ENCODE measurements at regions not wholly inside any gene's neighbourhood (a gene's known extent, or its start where the extent isn't known, plus 50 kb on each side); places are given as distances from the start of the nearest gene placed in this dataset.

- H3K9me3 ChIP-seq (ENCODE audit: insufficient read depth, low read depth, low read length): no peaks in the 10 kb centered on the region
- H3K23ac ChIP-seq (ENCODE audit: low read length): no peak overlapping the region
- H2AK5ac ChIP-seq (ENCODE audit: low read length): no peak overlapping the region
- H3K4me1 ChIP-seq (ENCODE audit: control insufficient read depth in 1 of 2, insufficient read depth in 2 of 2, low read length in 2 of 2): no peaks in the 10 kb centered on the region
- H2BK5ac ChIP-seq (ENCODE audit: low read depth, low read length, poor library complexity): no peak overlapping the region
- H3K4ac ChIP-seq (ENCODE audit: low read depth, low read length): no peak overlapping the region
- no peak overlapping the region for H3K9ac ChIP-seq (ENCODE audit: low read length)
- no peak for DNase-seq
- H4K91ac ChIP-seq (ENCODE audit: low read depth, low read length): no peak overlapping the region
- H3K14ac ChIP-seq (ENCODE audit: low read length): no peak overlapping the region
- no peaks in the 10 kb centered on the region for H3K27me3 ChIP-seq (ENCODE audit: insufficient read depth, low read length)
- no peaks in the 10 kb centered on the region for H3K36me3 ChIP-seq (ENCODE audit: control insufficient read depth in 1 of 2, insufficient read depth in 2 of 2, low read length in 2 of 2)
- H4K12ac ChIP-seq (ENCODE audit: low read depth, low read length): no peak overlapping the region
- H3K27ac ChIP-seq (ENCODE audit: low read depth, low read length): no peak overlapping the region
- H3K4me2 ChIP-seq (ENCODE audit: low read length): no peak overlapping the region
- no peaks in the 10 kb centered on the region for H3K79me2 ChIP-seq (ENCODE audit: control insufficient read depth, insufficient read depth, low read length, poor library complexity)
- no peak overlapping the region for H4K8ac ChIP-seq (ENCODE audit: low read depth, low read length)
- no peak overlapping the region for H2BK120ac ChIP-seq (ENCODE audit: insufficient read depth, low read length, poor library complexity)
- no peaks in the 10 kb centered on the region for H3K79me1 ChIP-seq (ENCODE audit: low read length)
- no peak overlapping the region for H2BK12ac ChIP-seq (ENCODE audit: low read length)
- no peak overlapping the region for H3K4me3 ChIP-seq (ENCODE audit: low read depth, low read length)
- no peak overlapping the region for H2AFZ ChIP-seq (ENCODE audit: insufficient read depth, low read length, poor library complexity)
- H3K18ac ChIP-seq (ENCODE audit: low read length): no peak overlapping the region
These were observed 261.9 kb upstream of the FSHR start for GRCh38 chr2:49416252-49416651.

- no peaks in the 10 kb centered on the region for H3K9me3 ChIP-seq (ENCODE audit: insufficient read depth, low read depth, low read length)
- no peak overlapping the region for H4K8ac ChIP-seq (ENCODE audit: low read depth, low read length)
- H4K12ac ChIP-seq (ENCODE audit: low read depth, low read length): no peak overlapping the region
- no peak overlapping the region for H3K4ac ChIP-seq (ENCODE audit: low read depth, low read length)
- H2AFZ ChIP-seq (ENCODE audit: insufficient read depth, low read length, poor library complexity): no peak overlapping the region
- H3K4me3 ChIP-seq (ENCODE audit: low read depth, low read length): no peak overlapping the region
- H3K79me2 ChIP-seq (ENCODE audit: control insufficient read depth, insufficient read depth, low read length, poor library complexity): no peaks in the 10 kb centered on the region
- no peak overlapping the region for H2BK5ac ChIP-seq (ENCODE audit: low read depth, low read length, poor library complexity)
- H3K14ac ChIP-seq (ENCODE audit: low read length): no peak overlapping the region
- H3K18ac ChIP-seq (ENCODE audit: low read length): no peak overlapping the region
- no peak overlapping the region for H4K91ac ChIP-seq (ENCODE audit: low read depth, low read length)
- no peaks in the 10 kb centered on the region for H3K4me1 ChIP-seq (ENCODE audit: control insufficient read depth in 1 of 2, insufficient read depth in 2 of 2, low read length in 2 of 2)
- no CpG with 5 or more reads among the region's 4 CpGs for WGBS (ENCODE audit: extremely low coverage, insufficient coverage, insufficient read length)
- no peak overlapping the region for H2BK12ac ChIP-seq (ENCODE audit: low read length)
- H3K4me2 ChIP-seq (ENCODE audit: low read length): no peak overlapping the region
- no peaks in the 10 kb centered on the region for H3K36me3 ChIP-seq (ENCODE audit: control insufficient read depth in 1 of 2, insufficient read depth in 2 of 2, low read length in 2 of 2)
- no peak for DNase-seq
- H2BK120ac ChIP-seq (ENCODE audit: insufficient read depth, low read length, poor library complexity): no peak overlapping the region
- no peak overlapping the region for H3K9ac ChIP-seq (ENCODE audit: low read length)
- H2AK5ac ChIP-seq (ENCODE audit: low read length): no peak overlapping the region
- H3K79me1 ChIP-seq (ENCODE audit: low read length): no peaks in the 10 kb centered on the region
- no peak overlapping the region for H3K27ac ChIP-seq (ENCODE audit: low read depth, low read length)
- no peak overlapping the region for H3K23ac ChIP-seq (ENCODE audit: low read length)
- no peaks in the 10 kb centered on the region for H3K27me3 ChIP-seq (ENCODE audit: insufficient read depth, low read length)
These were observed 249.8 kb upstream of the FSHR start for GRCh38 chr2:49404108-49404507.

- DNase-seq: no peak
These were observed 249.3 kb upstream of the FSHR start for GRCh38 chr2:49403637-49404036.

GRCh38 chr2:49379406-49379805 lies 225.1 kb upstream of the FSHR start:
- Histone ChIP-seq H2BK120ac (ENCODE audit: insufficient read depth, low read length, poor library complexity) (no peak overlapping the region), H3K18ac (ENCODE audit: low read length) (no peak overlapping the region), H4K8ac (ENCODE audit: low read depth, low read length) (no peak overlapping the region), H3K79me1 (ENCODE audit: low read length) (no peaks in the 10 kb centered on the region), H2AFZ (ENCODE audit: insufficient read depth, low read length, poor library complexity) (no peak overlapping the region), H3K4ac (ENCODE audit: low read depth, low read length) (no peak overlapping the region), H2AK5ac (ENCODE audit: low read length) (no peak overlapping the region), H2BK5ac (ENCODE audit: low read depth, low read length, poor library complexity) (no peak overlapping the region), H3K14ac (ENCODE audit: low read length) (no peak overlapping the region), H3K23ac (ENCODE audit: low read length) (no peak overlapping the region), H3K4me3 (ENCODE audit: low read depth, low read length) (no peak overlapping the region), H3K4me2 (ENCODE audit: low read length) (no peak overlapping the region), H3K36me3 (ENCODE audit: control insufficient read depth in 1 of 2, insufficient read depth in 2 of 2, low read length in 2 of 2) (no peaks in the 10 kb centered on the region), H4K12ac (ENCODE audit: low read depth, low read length) (no peak overlapping the region), H3K4me1 (ENCODE audit: control insufficient read depth in 1 of 2, insufficient read depth in 2 of 2, low read length in 2 of 2) (no peaks in the 10 kb centered on the region), H3K79me2 (ENCODE audit: control insufficient read depth, insufficient read depth, low read length, poor library complexity) (no peaks in the 10 kb centered on the region), H3K27me3 (ENCODE audit: insufficient read depth, low read length) (no peaks in the 10 kb centered on the region), H3K9ac (ENCODE audit: low read length) (no peak overlapping the region), H4K91ac (ENCODE audit: low read depth, low read length) (no peak overlapping the region), H3K9me3 (ENCODE audit: insufficient read depth, low read depth, low read length) (no peaks in the 10 kb centered on the region), H3K27ac (ENCODE audit: low read depth, low read length) (no peak overlapping the region), H2BK12ac (ENCODE audit: low read length) (no peak overlapping the region)
- WGBS (ENCODE audit: extremely low coverage, insufficient coverage, insufficient read length): no CpG with 5 or more reads among the region's 1 CpG
- no peak for DNase-seq

More at GRCh38 chr2:49403637-49404036, 249.3 kb upstream of the FSHR start:
- H3K18ac ChIP-seq (ENCODE audit: low read length): no peak overlapping the region
- no peak overlapping the region for H3K27ac ChIP-seq (ENCODE audit: low read depth, low read length)
- H4K91ac ChIP-seq (ENCODE audit: low read depth, low read length): no peak overlapping the region
- no peak overlapping the region for H3K14ac ChIP-seq (ENCODE audit: low read length)
- no peak overlapping the region for H4K8ac ChIP-seq (ENCODE audit: low read depth, low read length)
- no peak overlapping the region for H4K12ac ChIP-seq (ENCODE audit: low read depth, low read length)
- H3K4me3 ChIP-seq (ENCODE audit: low read depth, low read length): no peak overlapping the region
- H3K79me2 ChIP-seq (ENCODE audit: control insufficient read depth, insufficient read depth, low read length, poor library complexity): no peaks in the 10 kb centered on the region
- H2BK120ac ChIP-seq (ENCODE audit: insufficient read depth, low read length, poor library complexity): no peak overlapping the region
- H3K4ac ChIP-seq (ENCODE audit: low read depth, low read length): no peak overlapping the region
- no peak overlapping the region for H3K23ac ChIP-seq (ENCODE audit: low read length)
- H3K4me1 ChIP-seq (ENCODE audit: control insufficient read depth in 1 of 2, insufficient read depth in 2 of 2, low read length in 2 of 2): no peaks in the 10 kb centered on the region
- no CpG with 5 or more reads among the region's 2 CpGs for WGBS (ENCODE audit: extremely low coverage, insufficient coverage, insufficient read length)
- no peak overlapping the region for H3K9ac ChIP-seq (ENCODE audit: low read length)
- no peak overlapping the region for H3K4me2 ChIP-seq (ENCODE audit: low read length)
- no peak overlapping the region for H2AK5ac ChIP-seq (ENCODE audit: low read length)
- H3K79me1 ChIP-seq (ENCODE audit: low read length): no peaks in the 10 kb centered on the region
- H2AFZ ChIP-seq (ENCODE audit: insufficient read depth, low read length, poor library complexity): no peak overlapping the region
- no peaks in the 10 kb centered on the region for H3K27me3 ChIP-seq (ENCODE audit: insufficient read depth, low read length)
- no peaks in the 10 kb centered on the region for H3K36me3 ChIP-seq (ENCODE audit: control insufficient read depth in 1 of 2, insufficient read depth in 2 of 2, low read length in 2 of 2)
- H2BK12ac ChIP-seq (ENCODE audit: low read length): no peak overlapping the region
- no peak overlapping the region for H2BK5ac ChIP-seq (ENCODE audit: low read depth, low read length, poor library complexity)
- no peaks in the 10 kb centered on the region for H3K9me3 ChIP-seq (ENCODE audit: insufficient read depth, low read depth, low read length)

All from trophoblast cell (in vitro differentiated cells and primary cell).